ENCODE measurements at regions not wholly inside any gene's neighbourhood (a gene's known extent, or its start where the extent isn't known, plus 50 kb on each side); places are given as distances from the start of the nearest gene placed in this dataset.
A peak's percentile ranks its signal among the peaks of the same experiment; 100 is the strongest.
"Not testable (repeated sequence)": the region's sequence is repeated elsewhere in the genome, so short reads cannot be mapped to it uniquely, and the experiment has no call there.

GRCh38 chr18:77373730-77374445, 124.2 kb downstream of the GALR1 start:
- DNase-seq: no peak
- no peak for ATAC-seq

GRCh38 chr18:77374446-77374805, 124.8 kb downstream of the GALR1 start:
- DNase-seq (no peak), ATAC-seq (no peak)

GRCh38 chr18:77376043-77376732, 126.5 kb downstream of the GALR1 start:
- ATAC-seq: no peak
- DNase-seq: no peak

GRCh38 chr18:77376733-77377094, 127.1 kb downstream of the GALR1 start:
- no peak for DNase-seq
- ATAC-seq: no peak

- ATAC-seq: peak; percentile 36
- DNase-seq: no peak
These were observed 128.2 kb downstream of the GALR1 start for GRCh38 chr18:77377813-77378212.

GRCh38 chr18:77379976-77380509, 130.4 kb downstream of the GALR1 start:
- DNase-seq (no peak), ATAC-seq (no peak)

- no peak for ATAC-seq
These were observed 131.0 kb downstream of the GALR1 start for GRCh38 chr18:77380695-77381094.

GRCh38 chr18:77392321-77392720, 142.7 kb downstream of the GALR1 start:
- no peak for DNase-seq
- no peak for ATAC-seq

More at GRCh38 chr18:77380695-77381094, 131.0 kb downstream of the GALR1 start:
- no peak for DNase-seq

- no peak for ATAC-seq
- DNase-seq: no peak
These were observed 143.9 kb downstream of the GALR1 start for GRCh38 chr18:77393519-77393918.

- ATAC-seq (no peak), DNase-seq (no peak)
These were observed 146.3 kb downstream of the GALR1 start for GRCh38 chr18:77395953-77396352.

- ATAC-seq: no peak
These were observed 147.4 kb downstream of the GALR1 start for GRCh38 chr18:77397056-77397455.

GRCh38 chr18:77397617-77398016, 148.0 kb downstream of the GALR1 start:
- ATAC-seq (no peak), DNase-seq (no peak)

More at GRCh38 chr18:77397056-77397455, 147.4 kb downstream of the GALR1 start:
- DNase-seq: no peak

- DNase-seq (no peak), ATAC-seq (no peak)
These were observed 150.9 kb downstream of the GALR1 start for GRCh38 chr18:77400561-77400960.

GRCh38 chr18:77401173-77401572, 151.5 kb downstream of the GALR1 start:
- ATAC-seq: no peak
- DNase-seq: no peak

- DNase-seq: no peak
- ATAC-seq: no peak
These were observed 154.4 kb downstream of the GALR1 start for GRCh38 chr18:77403969-77404535.

GRCh38 chr18:77405096-77405495, 155.4 kb downstream of the GALR1 start:
- ATAC-seq: no peak
- no peak for DNase-seq

GRCh38 chr18:77407733-77408132, 158.1 kb downstream of the GALR1 start:
- DNase-seq (no peak), ATAC-seq (no peak)

GRCh38 chr18:77421546-77421945, 171.9 kb downstream of the GALR1 start:
- ATAC-seq, DNase-seq: not testable (repeated sequence)

- ATAC-seq (no peak), DNase-seq (no peak)
These were observed 173.6 kb downstream of the GALR1 start for GRCh38 chr18:77422974-77423867.

- ATAC-seq (no peak), DNase-seq (no peak)
These were observed 183.4 kb downstream of the GALR1 start for GRCh38 chr18:77433076-77433475.

GRCh38 chr18:77439888-77440287, 190.2 kb downstream of the GALR1 start:
- ATAC-seq (no peak), DNase-seq (no peak)

- DNase-seq (no peak), ATAC-seq (no peak)
These were observed 192.7 kb downstream of the GALR1 start for GRCh38 chr18:77442393-77442792.
